Activated CD8-positive, alpha-beta T cell treated with anti-CD3 and anti-CD28 coated beads, Interleukin-2, amount 10 ng/mL, durations not matched to agents 7 days and 5 days (primary cell): ENCODE measurements at regions not wholly inside any gene's neighbourhood (a gene's known extent, or its start where the extent isn't known, plus 50 kb on each side); places are given as distances from the start of the nearest gene placed in this dataset.
"Not testable (repeated sequence)": the region's sequence is repeated elsewhere in the genome, so short reads cannot be mapped to it uniquely, and the experiment has no call there.

Experiments
- ATAC-seq: fragments of 150-1000 bp; cut with Tn5 transposase; one replicate; pipeline ENCODE4 v1.10.0; 2021; ENCODE audit warnings: moderate library complexity
- CTCF ChIA-PET: fragments of 350-600 bp; sonication (Branson Sonifier 250); formaldehyde crosslinking; loops from one replicate; lab custom pipeline; 2021; ENCODE audit warnings: antibody characterized with exemption; lab: Charles Lee
- POLR2A ChIA-PET: fragments of 350-600 bp; sonication (Branson Sonifier 250); formaldehyde crosslinking; loops from one replicate; lab custom pipeline; 2021; ENCODE audit warnings: antibody characterized with exemption; lab: Charles Lee
- DNase-seq: peaks from one replicate; pipeline ENCODE4 v3.0.0-alpha.2; 2020
- H3K27ac Mint-ChIP-seq: one replicate; pipeline ENCODE4 v1.8.0; 2021; ENCODE audit warnings: mild to moderate bottlenecking, mixed read lengths
- H3K27me3 Mint-ChIP-seq: one replicate; pipeline ENCODE4 v1.8.0; 2021; ENCODE audit warnings: low read depth, mixed read lengths
- H3K36me3 Mint-ChIP-seq: one replicate; pipeline ENCODE4 v1.8.0; 2021; ENCODE audit warnings: low read depth, mixed read lengths
- H3K4me1 Mint-ChIP-seq: one replicate; pipeline ENCODE4 v1.8.0; 2021; ENCODE audit warnings: low read depth, mixed read lengths
- H3K4me3 Mint-ChIP-seq: one replicate; pipeline ENCODE4 v1.8.0; 2021; ENCODE audit warnings: mild to moderate bottlenecking, mixed read lengths
- H3K9me3 Mint-ChIP-seq: one replicate; pipeline ENCODE4 v1.8.0; 2022; ENCODE audit warnings: mixed read lengths; ENCODE audit not compliant: insufficient read depth

DNA sequence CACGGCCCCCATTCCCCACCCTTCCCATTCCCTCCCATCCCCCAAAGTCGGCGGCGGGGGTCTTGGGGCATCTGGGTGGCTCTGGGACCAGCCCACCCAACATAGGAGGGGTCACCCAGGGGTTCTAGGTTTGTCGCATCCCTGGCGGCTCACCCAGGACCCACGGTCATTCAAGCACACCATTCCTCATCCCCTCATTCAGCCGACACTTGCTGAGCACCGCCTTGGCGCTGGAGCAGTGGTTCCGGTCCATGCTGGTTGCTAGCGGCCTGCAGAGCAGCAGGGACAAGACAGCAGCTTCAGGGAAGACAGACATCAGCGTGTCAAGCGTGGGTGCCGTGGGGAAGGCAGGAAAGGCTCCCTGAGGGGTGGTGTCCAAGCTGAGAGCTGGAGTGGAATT is 50.5 kb upstream of the OTOS start:
- Mint-ChIP-seq H3K36me3 (no peaks in the 10 kb centered on the region), H3K4me3 (no peak overlapping the region), H3K27ac (no peak overlapping the region), H3K27me3 (peaks cover 5% of the 10 kb centered on the region), H3K4me1 (no peaks in the 10 kb centered on the region), H3K9me3 (peaks cover 8% of the 10 kb centered on the region)
- no peak for ATAC-seq
- DNase-seq = no peak
- CTCF ChIA-PET = no interaction called here
- POLR2A ChIA-PET = no interaction called here

DNA sequence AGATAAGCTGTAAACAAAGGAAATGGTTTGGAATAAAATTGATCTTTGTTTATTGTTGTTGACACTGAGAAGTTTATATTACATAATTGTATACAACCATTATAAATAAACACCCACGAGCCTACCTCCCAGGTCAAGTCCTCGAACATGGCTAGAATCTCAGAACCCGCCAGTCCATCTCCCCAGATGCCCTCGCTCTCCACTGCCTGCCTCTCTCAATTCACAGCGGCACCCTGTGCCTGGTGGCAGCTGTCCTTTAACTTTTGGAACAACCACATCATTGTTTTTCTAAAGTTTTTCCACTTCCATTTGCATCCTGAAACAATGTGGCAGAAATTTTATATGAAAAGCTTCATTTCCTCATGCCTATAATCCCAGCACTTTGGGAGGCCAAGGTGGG is 52.2 kb upstream of the OTOS start:
- ChIA-PET CTCF (no interaction called here), POLR2A (no interaction called here)
- H3K36me3 Mint-ChIP-seq = no peaks in the 10 kb centered on the region
- ATAC-seq = no peak
- H3K27me3 Mint-ChIP-seq = peaks cover 5% of the 10 kb centered on the region
- no peak overlapping the region for H3K4me3 Mint-ChIP-seq
- H3K9me3 Mint-ChIP-seq = peaks cover 8% of the 10 kb centered on the region
- H3K27ac Mint-ChIP-seq = no peak overlapping the region
- no peak for DNase-seq
- no peaks in the 10 kb centered on the region for H3K4me1 Mint-ChIP-seq

DNA sequence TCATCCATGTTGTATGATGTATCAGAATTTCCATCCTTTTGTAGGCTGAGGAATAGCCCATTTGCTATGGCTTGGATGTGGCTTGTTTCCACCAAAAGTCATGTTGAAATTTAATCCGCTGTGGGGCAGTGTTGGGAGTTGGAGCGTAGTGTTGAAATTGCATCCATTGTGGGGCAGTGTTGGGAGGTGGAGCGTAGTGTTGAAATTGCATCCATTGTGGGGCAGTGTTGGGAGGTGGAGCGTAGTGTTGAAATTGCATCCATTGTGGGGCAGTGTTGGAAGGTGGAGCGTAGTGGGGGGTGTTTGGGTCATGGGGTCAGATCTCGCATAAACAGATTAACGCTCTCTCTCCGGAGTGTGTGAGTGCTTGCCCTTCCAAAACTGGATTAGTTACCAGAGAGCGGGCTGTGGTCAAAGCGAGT is 53.9 kb upstream of the OTOS start:
- ATAC-seq, H3K9me3 Mint-ChIP-seq, POLR2A ChIA-PET, H3K36me3 Mint-ChIP-seq, H3K27me3 Mint-ChIP-seq, H3K4me3 Mint-ChIP-seq, CTCF ChIA-PET, H3K4me1 Mint-ChIP-seq, DNase-seq, H3K27ac Mint-ChIP-seq: not testable (repeated sequence)

DNA sequence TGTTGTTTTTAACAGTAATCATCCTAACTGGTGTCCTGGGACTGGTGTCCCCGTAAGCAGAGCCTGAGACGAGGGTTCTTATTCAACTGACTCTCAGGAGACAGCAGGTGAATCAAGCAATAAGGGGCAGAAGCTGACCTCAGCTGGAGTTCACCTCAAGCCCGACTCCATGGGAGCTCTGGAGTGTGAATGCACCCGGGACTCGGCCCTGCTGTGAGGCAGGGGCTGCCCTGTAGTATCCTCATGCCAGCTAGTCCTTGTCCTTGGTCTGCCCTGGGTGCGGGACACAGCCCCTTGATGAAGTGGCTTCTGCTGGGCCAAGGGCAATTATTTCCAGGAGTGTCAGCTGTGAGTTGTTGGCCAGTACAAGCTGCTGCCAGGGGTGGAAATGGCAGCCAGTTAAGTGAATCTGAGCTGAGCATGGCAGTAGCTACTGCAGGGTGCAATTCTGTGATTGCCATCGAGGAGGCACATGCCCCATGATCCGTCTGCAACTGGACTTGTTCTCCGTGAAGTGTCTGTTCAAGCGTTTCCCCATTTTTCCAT is 54.9 kb upstream of the OTOS start:
- CTCF ChIA-PET = no interaction called here
- POLR2A ChIA-PET = no interaction called here
- no peak overlapping the region for H3K27ac Mint-ChIP-seq
- no peak overlapping the region for H3K4me3 Mint-ChIP-seq
- no peak for ATAC-seq
- H3K36me3 Mint-ChIP-seq = no peaks in the 10 kb centered on the region
- H3K27me3 Mint-ChIP-seq = peaks cover 2% of the 10 kb centered on the region
- no peak for DNase-seq
- H3K9me3 Mint-ChIP-seq = no peaks in the 10 kb centered on the region
- no peaks in the 10 kb centered on the region for H3K4me1 Mint-ChIP-seq

DNA sequence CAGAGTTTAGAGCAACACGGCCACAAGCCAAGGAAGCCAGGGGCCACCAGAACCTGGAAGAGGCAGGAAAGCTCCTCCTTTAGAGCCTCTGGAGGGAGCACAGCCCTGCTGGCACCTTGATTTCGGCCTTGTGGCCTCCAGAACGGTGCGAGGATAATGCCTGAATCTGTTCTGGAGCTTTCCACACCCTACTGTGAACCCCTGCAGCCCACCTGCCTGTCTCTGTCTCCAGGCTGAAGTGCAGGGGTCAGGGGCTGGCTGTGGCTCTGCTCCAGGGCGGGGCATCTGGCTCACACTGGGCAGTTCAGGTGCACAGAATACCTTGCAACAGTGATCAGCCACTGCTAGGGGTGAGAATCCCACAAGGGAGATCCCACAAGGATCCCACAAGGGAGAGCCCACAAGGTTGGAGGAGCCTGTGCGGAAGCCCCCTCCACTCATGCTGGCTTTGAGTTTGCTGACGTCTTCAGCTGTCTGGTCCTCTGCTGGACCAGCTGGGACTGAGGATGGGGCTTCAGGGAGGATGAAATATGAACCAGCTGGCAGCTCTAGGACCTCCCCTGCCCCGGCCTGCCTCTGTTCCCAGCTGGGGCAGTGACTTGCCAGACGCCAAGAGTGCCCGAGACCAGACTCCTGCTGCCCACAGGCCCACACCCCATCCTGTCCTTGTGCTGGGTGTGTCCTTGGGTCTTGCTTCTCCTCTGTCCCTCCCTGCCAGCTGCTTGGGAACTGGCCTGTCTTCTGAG is 56.4 kb upstream of the OTOS start:
- no peak for ATAC-seq
- Mint-ChIP-seq H3K27me3 (peaks cover 8% of the 10 kb centered on the region), H3K9me3 (no peaks in the 10 kb centered on the region), H3K4me3 (no peak overlapping the region), H3K36me3 (no peaks in the 10 kb centered on the region), H3K27ac (no peak overlapping the region), H3K4me1 (no peaks in the 10 kb centered on the region)
- no peak for DNase-seq
- POLR2A ChIA-PET = no interaction called here
- CTCF ChIA-PET = no interaction called here

DNA sequence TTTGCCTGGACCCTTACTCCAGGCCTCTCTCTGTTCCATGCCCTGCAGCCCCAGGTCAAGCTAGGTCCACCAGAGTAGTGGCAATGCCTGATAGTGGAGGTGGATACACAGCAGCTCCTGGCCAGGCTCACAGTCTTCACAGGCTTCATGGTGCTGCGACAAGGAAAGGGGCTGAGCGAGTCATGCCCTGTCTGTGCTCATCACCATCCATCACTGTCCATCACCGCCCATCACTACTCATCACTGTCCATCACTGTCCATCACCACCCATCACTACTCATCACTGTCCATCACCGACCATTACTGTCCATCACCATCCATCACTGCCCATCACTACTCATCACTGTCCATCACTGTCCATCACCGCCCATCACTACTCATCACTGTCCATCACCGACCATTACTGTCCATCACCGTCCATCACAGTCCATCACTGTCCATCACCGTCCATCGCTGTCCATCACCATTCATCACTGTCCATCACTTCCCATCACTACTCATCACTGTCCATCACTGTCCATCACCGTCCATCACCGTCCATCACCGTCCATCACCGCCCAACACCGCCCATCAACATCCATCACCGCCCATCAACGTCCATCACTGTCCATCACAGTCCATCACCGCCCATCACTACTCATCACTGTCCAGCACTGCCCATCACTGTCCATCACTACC is 57.1 kb upstream of the OTOS start:
- Mint-ChIP-seq H3K27me3 (peaks cover 8% of the 10 kb centered on the region), H3K4me3 (no peak overlapping the region), H3K4me1 (no peaks in the 10 kb centered on the region), H3K27ac (no peak overlapping the region), H3K9me3 (no peaks in the 10 kb centered on the region), H3K36me3 (no peaks in the 10 kb centered on the region)
- ChIA-PET CTCF (no interaction called here), POLR2A (no interaction called here)
- no peak for ATAC-seq
- DNase-seq = no peak

DNA sequence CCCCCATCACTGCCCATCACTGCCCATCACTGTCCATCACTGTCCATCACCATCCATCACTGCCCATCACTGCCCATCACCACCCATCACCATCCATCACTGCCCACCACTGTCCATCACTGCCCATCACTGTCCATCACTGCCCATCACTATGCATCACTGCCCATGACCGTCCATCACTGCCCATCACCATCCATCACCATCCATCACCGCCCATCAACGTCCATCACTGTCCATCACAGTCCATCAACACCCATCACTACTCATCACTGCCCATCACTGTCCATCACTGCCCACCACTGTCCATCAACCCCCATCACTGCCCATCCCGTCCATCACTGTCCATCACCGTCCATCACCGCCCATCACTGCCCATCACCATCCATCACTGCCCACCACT is 57.8 kb upstream of the OTOS start:
- no peaks in the 10 kb centered on the region for H3K9me3 Mint-ChIP-seq
- CTCF ChIA-PET = no interaction called here
- no peaks in the 10 kb centered on the region for H3K36me3 Mint-ChIP-seq
- H3K4me3 Mint-ChIP-seq = no peak overlapping the region
- H3K27me3 Mint-ChIP-seq = peaks cover 8% of the 10 kb centered on the region
- POLR2A ChIA-PET = no interaction called here
- no peaks in the 10 kb centered on the region for H3K4me1 Mint-ChIP-seq
- no peak overlapping the region for H3K27ac Mint-ChIP-seq
- DNase-seq = no peak
- ATAC-seq = no peak

DNA sequence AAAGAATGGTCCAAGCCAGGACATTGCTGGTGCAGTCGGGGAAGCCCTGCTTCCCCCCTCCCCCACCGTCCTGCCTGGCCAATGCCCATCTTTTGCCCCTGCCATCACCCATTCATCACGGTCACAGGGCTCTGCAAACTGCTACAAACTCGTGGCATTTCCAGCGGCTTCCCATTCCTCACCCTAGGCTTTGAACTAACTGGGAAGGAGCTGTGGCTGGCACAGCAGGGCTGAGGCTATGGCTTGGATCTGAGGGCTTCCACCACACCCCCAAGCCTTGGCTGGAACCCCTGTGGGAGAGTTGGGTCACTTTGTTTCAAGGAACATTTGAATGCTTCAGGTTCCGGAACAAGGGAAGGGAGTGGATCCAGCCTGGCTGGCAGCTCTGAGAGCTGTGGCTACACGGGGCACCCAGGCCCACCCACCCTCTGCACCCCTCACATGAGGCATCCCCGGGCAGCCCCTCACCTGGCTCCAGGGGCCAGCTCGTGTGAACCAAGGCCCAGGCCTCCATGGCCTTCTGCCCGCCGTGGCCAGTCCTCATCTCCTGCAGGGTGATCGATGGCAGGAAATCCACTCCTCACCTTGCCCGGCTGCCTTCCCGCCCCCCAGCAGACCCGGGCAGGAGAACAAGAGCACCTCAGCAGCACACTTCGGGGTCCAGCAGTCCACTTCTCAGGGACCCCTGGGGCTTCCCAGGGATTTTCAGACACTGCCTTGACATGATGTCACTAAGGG is 58.8 kb upstream of the OTOS start:
- POLR2A ChIA-PET = no interaction called here
- Mint-ChIP-seq H3K9me3 (no peaks in the 10 kb centered on the region), H3K4me1 (no peaks in the 10 kb centered on the region), H3K4me3 (no peak overlapping the region), H3K27ac (no peak overlapping the region), H3K36me3 (no peaks in the 10 kb centered on the region), H3K27me3 (peaks cover 8% of the 10 kb centered on the region)
- DNase-seq (no peak), ATAC-seq (no peak)
- CTCF ChIA-PET = no interaction called here

DNA sequence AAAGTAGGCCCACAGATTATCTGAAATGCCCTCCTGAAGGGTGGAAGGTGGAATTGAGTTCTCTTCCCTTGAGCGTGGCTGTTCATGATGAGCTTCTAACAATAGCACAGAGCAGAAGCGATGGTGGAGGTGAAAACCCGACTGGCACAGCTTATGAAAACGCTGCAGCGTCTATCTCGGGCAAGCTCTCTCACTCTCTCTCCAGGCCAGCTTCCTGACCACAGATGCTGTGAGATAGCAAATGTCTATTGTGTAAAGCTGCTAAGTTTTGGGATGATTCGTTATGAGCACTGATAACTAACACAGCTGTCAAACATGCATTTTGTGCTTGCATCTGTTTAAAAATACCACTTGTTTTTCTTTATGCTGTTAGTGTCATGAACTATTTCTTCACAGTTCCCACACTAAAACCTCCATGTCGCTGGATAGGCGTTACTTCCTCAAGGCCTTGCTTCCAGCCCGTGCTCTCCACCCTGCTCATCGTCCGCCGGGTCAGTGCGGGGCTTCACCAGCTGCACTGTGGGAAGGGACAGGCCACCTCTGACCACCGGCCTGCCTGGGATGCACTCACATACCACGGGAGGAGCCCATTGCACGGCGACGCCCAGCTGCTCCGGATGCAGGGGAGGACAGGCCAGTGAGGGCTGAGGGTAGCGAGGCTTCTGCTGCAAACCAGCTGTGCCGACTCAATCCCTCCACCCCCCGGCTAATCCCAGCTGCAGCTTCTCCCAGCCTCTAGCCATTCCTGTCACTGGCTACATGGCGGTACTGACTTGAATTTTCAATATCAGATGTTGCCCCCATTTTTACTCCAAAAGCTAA is 60.0 kb upstream of the OTOS start:
- Mint-ChIP-seq H3K36me3 (no peaks in the 10 kb centered on the region), H3K4me1 (no peaks in the 10 kb centered on the region), H3K27ac (no peak overlapping the region), H3K9me3 (no peaks in the 10 kb centered on the region), H3K27me3 (peaks cover 9% of the 10 kb centered on the region), H3K4me3 (no peak overlapping the region)
- ATAC-seq = no peak
- DNase-seq = no peak
- ChIA-PET CTCF (no interaction called here), POLR2A (no interaction called here)

DNA sequence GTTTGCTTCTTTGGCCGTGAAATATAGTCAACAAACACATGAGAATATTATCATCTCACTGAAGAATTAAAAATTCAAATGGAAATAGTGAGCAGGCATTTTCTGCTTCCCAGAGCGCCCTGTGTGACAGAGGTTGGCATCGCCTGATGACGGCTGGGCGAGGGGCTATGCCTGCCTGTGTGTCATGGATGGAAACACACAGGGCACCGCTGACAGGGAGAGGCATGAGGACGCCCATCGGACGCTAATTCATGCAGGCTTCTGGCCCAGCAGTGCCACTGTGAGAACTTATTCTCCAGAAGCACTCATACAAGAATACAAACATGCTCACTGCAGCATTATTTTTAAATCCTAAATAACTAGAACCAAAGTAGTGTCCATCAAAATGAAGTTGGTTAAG is 61.4 kb upstream of the OTOS start:
- peaks cover 8% of the 10 kb centered on the region for H3K9me3 Mint-ChIP-seq
- H3K27me3 Mint-ChIP-seq = peaks cover 9% of the 10 kb centered on the region
- ChIA-PET POLR2A (no interaction called here), CTCF (no interaction called here)
- no peaks in the 10 kb centered on the region for H3K36me3 Mint-ChIP-seq
- no peak overlapping the region for H3K27ac Mint-ChIP-seq
- H3K4me1 Mint-ChIP-seq = no peaks in the 10 kb centered on the region
- DNase-seq (no peak), ATAC-seq (no peak)
- H3K4me3 Mint-ChIP-seq = no peak overlapping the region

DNA sequence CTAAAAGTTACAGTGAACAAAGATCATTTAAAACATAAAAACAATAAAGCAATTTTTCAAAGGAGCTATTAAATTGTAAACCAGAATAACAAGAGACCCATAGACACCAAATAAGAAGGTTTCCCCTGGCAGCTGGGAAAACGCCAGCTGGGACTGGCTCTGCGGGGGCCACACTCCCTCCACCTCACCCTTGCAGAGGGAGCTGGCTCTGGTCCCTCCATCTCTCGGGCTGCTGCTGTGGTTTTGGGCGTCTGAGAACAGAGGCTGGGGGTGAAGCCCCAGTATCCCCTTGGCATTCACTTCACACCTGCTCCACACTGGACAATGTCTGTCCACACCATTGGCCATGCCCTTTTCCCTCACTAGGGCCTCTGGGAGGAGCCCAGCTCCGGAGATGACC is 62.1 kb upstream of the OTOS start:
- ChIA-PET POLR2A (no interaction called here), CTCF (no interaction called here)
- peaks cover 9% of the 10 kb centered on the region for H3K27me3 Mint-ChIP-seq
- ATAC-seq = no peak
- H3K36me3 Mint-ChIP-seq = no peaks in the 10 kb centered on the region
- no peaks in the 10 kb centered on the region for H3K4me1 Mint-ChIP-seq
- no peak for DNase-seq
- peaks cover 8% of the 10 kb centered on the region for H3K9me3 Mint-ChIP-seq
- no peak overlapping the region for H3K27ac Mint-ChIP-seq
- H3K4me3 Mint-ChIP-seq = no peak overlapping the region
